NOMO-1 treated with dmso at 0.1 percent for 144 hours (cell line): ENCODE measurements at regions not wholly inside any gene's neighbourhood (a gene's known extent, or its start where the extent isn't known, plus 50 kb on each side); places are given as distances from the start of the nearest gene placed in this dataset.

Experiments
- DNase-seq: peaks from one replicate; lab custom pipeline; 2025; ENCODE audit not compliant: unreplicated experiment; lab: John Stamatoyannopoulos, UW

- DNase-seq = no peak
Observed at GRCh38 chr1:117678246-117678977, 72.6 kb downstream of the TENT5C start.

GRCh38 chr1:117679299-117679698 is 73.5 kb downstream of the TENT5C start:
- no peak for DNase-seq

GRCh38 chr1:117679868-117680267 is 74.0 kb downstream of the TENT5C start:
- DNase-seq = no peak

- DNase-seq = no peak
Observed at GRCh38 chr1:117680316-117681002, 74.6 kb downstream of the TENT5C start.

GRCh38 chr1:117681093-117681900 is 75.4 kb downstream of the TENT5C start:
- DNase-seq = no peak

GRCh38 chr1:117681901-117682250 is 76.0 kb downstream of the TENT5C start:
- DNase-seq = no peak

- no peak for DNase-seq
Observed at GRCh38 chr1:117682372-117682771, 76.5 kb downstream of the TENT5C start.

GRCh38 chr1:117683571-117684285 is 77.9 kb downstream of the TENT5C start:
- DNase-seq = no peak

GRCh38 chr1:117685936-117686806 is 80.3 kb downstream of the TENT5C start:
- no peak for DNase-seq

GRCh38 chr1:117686907-117687306 is 81.1 kb downstream of the TENT5C start:
- no peak for DNase-seq

- no peak for DNase-seq
Observed at GRCh38 chr1:117689997-117690625, 84.3 kb downstream of the TENT5C start.

- DNase-seq = no peak
Observed at GRCh38 chr1:117691942-117692341, 86.1 kb downstream of the TENT5C start.

GRCh38 chr1:117694543-117694942 is 88.7 kb downstream of the TENT5C start:
- no peak for DNase-seq

- DNase-seq = no peak
Observed at GRCh38 chr1:117695796-117696490, 90.1 kb downstream of the TENT5C start.

GRCh38 chr1:117696561-117696960 is 90.7 kb downstream of the TENT5C start:
- DNase-seq = no peak

GRCh38 chr1:117697220-117697781 is 91.5 kb downstream of the TENT5C start:
- no peak for DNase-seq

- no peak for DNase-seq
Observed at GRCh38 chr1:117698398-117699160, 92.7 kb downstream of the TENT5C start.

- no peak for DNase-seq
Observed at GRCh38 chr1:117699953-117700352, 94.1 kb downstream of the TENT5C start.
